Nephron progenitor cell (in vitro differentiated cells): ENCODE measurements at regions not wholly inside any gene's neighbourhood (a gene's known extent, or its start where the extent isn't known, plus 50 kb on each side); places are given as distances from the start of the nearest gene placed in this dataset.

Experiments
- DNase-seq: peaks from one replicate; pipeline ENCODE4 v3.0.0; 2021
- H3K27ac Mint-ChIP-seq: 2 replicates; pipeline ENCODE4 v1.8.0; 2021; ENCODE audit warnings: mild to moderate bottlenecking, moderate library complexity, mixed read lengths
- H3K27me3 Mint-ChIP-seq: 2 replicates; pipeline ENCODE4 v1.8.0; 2021; ENCODE audit warnings: mild to moderate bottlenecking, low read depth, mixed read lengths; ENCODE audit not compliant: poor library complexity
- H3K36me3 Mint-ChIP-seq: 2 replicates; pipeline ENCODE4 v1.8.0; 2021; ENCODE audit warnings: low read depth, mixed read lengths
- H3K4me1 Mint-ChIP-seq: 2 replicates; pipeline ENCODE4 v1.8.0; 2021; ENCODE audit warnings: mixed read lengths
- H3K4me3 Mint-ChIP-seq: 2 replicates; pipeline ENCODE4 v1.8.0; 2021; ENCODE audit warnings: mild to moderate bottlenecking, moderate library complexity, mixed read lengths
- H3K9me3 Mint-ChIP-seq: 2 replicates; pipeline ENCODE4 v1.8.0; 2021; ENCODE audit warnings: mild to moderate bottlenecking, moderate library complexity, mixed read lengths
- TF ChIP-seq, protein P1 (sequence below): fragments of 200-600 bp; sonication (generic); IDR thresholded peaks from 2 replicates; pipeline ENCODE4 v1.5.0; 2021; ENCODE audit warnings: antibody characterized with exemption

DNA sequence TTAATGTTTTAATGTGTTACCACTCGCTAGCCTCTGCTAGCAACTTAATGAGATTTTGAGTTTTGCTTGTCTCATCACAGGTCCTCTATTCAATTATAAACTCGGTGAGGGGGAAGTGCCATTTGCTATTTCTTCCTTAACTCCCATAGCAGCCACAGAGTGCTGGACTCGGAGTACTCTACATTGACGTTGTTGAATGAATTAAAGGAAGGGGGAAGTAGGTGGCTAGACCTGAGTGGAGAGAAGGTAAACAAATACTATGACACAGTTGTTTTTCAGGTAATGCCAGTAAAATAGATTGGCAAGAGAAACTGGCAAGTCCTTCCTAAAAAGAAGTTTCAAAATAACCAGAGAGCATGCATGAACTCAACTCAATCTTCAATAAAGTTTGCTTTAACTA lies 339.3 kb downstream of the HRH4 start:
- peaks cover 4% of the 10 kb centered on the region for H3K9me3 Mint-ChIP-seq
- no peak overlapping the region for H3K27ac Mint-ChIP-seq
- no peak overlapping the region for H3K4me3 Mint-ChIP-seq

GRCh38 chr18:24801001-24801400 lies 340.6 kb downstream of the HRH4 start:
- TF ChIP-seq, protein P1, sequence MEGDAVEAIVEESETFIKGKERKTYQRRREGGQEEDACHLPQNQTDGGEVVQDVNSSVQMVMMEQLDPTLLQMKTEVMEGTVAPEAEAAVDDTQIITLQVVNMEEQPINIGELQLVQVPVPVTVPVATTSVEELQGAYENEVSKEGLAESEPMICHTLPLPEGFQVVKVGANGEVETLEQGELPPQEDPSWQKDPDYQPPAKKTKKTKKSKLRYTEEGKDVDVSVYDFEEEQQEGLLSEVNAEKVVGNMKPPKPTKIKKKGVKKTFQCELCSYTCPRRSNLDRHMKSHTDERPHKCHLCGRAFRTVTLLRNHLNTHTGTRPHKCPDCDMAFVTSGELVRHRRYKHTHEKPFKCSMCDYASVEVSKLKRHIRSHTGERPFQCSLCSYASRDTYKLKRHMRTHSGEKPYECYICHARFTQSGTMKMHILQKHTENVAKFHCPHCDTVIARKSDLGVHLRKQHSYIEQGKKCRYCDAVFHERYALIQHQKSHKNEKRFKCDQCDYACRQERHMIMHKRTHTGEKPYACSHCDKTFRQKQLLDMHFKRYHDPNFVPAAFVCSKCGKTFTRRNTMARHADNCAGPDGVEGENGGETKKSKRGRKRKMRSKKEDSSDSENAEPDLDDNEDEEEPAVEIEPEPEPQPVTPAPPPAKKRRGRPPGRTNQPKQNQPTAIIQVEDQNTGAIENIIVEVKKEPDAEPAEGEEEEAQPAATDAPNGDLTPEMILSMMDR = no peak
- Mint-ChIP-seq H3K36me3 (no peaks in the 10 kb centered on the region), H3K4me1 (peaks cover 28% of the 10 kb centered on the region), H3K9me3 (peaks cover 5% of the 10 kb centered on the region), H3K27me3 (peaks cover 10% of the 10 kb centered on the region), H3K4me3 (no peak overlapping the region), H3K27ac (no peak overlapping the region)
- no peak for DNase-seq

More for the DNA sequence above, 339.3 kb downstream of the HRH4 start:
- TF ChIP-seq, protein P1 = no peak
- no peaks in the 10 kb centered on the region for H3K36me3 Mint-ChIP-seq
- H3K4me1 Mint-ChIP-seq = peaks cover 23% of the 10 kb centered on the region
- no peak for DNase-seq
- H3K27me3 Mint-ChIP-seq = peaks cover 6% of the 10 kb centered on the region

DNA sequence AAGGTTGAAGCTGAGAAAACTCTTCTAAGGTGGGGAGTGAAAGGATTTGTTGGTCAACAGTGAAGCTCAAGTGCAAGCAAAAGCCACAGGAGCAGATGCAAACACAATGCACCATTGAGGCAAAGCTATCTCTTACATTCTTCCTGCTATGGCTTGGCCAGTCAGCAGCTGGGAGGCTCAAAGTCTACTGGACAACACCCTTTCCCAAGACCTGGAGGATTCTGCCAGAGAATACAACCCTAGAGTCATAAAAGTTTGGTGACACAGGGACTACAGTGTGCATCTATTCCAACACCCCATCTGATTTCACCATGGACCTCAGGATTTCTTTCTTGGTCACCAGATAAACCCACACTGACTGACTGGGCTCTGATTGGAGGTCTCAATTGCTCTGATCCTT lies 342.0 kb downstream of the HRH4 start:
- TF ChIP-seq, protein P1 = no peak
- peaks cover 11% of the 10 kb centered on the region for H3K36me3 Mint-ChIP-seq
- H3K27me3 Mint-ChIP-seq = peaks cover 7% of the 10 kb centered on the region
- H3K4me1 Mint-ChIP-seq = peaks cover 28% of the 10 kb centered on the region
- peaks cover 19% of the 10 kb centered on the region for H3K9me3 Mint-ChIP-seq
- DNase-seq = no peak
- H3K4me3 Mint-ChIP-seq = no peak overlapping the region
- no peak overlapping the region for H3K27ac Mint-ChIP-seq

DNA sequence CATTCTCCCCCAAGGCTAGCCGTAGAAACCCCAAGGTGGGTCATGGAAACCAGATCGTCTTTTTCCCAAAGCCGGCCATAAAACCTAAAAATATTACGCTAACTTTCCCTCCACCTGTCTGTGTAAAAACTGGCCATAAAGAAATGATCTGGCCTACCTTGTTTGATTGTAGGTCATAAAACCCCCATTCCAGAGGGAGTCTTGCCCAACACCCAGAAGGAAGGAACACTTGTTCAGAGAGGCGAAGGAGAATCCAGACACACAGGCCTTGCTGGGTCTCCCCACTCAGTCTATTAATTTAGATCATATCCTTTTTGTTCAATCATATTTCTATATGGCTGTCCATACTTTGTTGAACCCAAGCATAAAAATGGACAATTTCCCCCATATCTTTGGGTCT lies 344.7 kb downstream of the HRH4 start:
- H3K4me1 Mint-ChIP-seq = peaks cover 20% of the 10 kb centered on the region
- peaks cover 7% of the 10 kb centered on the region for H3K27me3 Mint-ChIP-seq
- H3K36me3 Mint-ChIP-seq = peaks cover 22% of the 10 kb centered on the region
- peaks cover 32% of the 10 kb centered on the region for H3K9me3 Mint-ChIP-seq
- no peak for DNase-seq
- no peak overlapping the region for H3K4me3 Mint-ChIP-seq
- TF ChIP-seq, protein P1 = no peak
- H3K27ac Mint-ChIP-seq = no peak overlapping the region

DNA sequence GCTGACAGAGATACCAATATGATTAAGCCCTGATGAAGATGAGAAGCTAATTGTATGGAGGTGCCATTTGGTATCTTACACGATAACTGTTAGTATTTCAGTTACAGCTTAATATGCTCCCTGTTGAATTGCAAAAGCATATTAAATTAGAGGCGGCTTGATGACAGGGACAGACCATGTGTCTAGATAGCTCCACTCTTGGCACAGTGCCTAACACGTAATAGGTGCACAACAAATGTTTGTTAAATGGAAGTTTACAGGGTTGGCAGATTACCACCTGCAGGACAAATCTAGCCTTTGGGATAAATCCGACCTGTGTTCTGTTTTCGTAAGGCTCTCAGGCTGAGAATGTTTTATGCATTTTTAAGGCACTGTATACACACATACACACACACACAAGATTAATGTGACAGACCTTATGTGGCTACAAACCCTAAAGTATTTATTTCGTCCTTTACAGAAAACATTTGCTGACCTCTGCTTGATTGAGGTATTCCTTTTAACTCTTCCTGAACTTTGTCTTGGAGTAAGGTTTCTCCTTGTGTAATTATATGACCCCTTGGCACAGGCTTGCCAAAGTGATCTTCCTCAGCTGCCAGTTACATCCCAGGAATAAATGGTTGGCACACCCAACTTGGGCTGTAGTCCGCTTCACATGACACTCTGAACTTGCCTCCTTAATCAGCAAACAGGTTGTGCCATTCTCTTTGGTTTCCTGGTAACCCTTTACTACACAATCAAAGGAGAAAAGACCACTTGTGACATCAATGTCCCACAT lies 348.9 kb downstream of the HRH4 start:
- Mint-ChIP-seq H3K36me3 (peaks cover 37% of the 10 kb centered on the region), H3K4me3 (no peak overlapping the region), H3K27ac (peak overlapping the region; percentile 16), H3K4me1 (peaks cover 44% of the 10 kb centered on the region), H3K9me3 (peaks cover 43% of the 10 kb centered on the region), H3K27me3 (peaks cover 4% of the 10 kb centered on the region)
- TF ChIP-seq, protein P1 = no peak
- DNase-seq = no peak
